ENCODE measurements at regions not wholly inside any gene's neighbourhood (a gene's known extent, or its start where the extent isn't known, plus 50 kb on each side); places are given as distances from the start of the nearest gene placed in this dataset.

DNA sequence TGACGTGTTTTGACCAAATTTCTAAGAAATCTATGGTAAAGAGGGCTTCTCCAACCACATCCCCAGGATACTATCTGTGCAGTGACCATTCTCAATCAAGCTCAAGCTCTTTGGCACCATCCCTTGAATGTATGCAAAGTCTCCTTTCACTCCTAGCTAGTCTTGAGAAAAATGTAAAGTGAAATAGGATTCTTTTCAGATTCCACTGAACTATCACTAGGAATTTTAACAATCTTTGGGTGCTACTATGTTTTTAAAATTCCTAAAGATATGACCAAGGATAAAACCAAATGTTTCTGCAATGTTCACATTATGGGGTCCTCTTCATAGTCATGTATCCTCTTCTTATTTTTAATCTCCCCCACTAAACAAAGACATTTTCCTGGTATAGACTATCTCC lies 107.8 kb downstream of the TMCO5A start:
- ATAC-seq (ENCODE audit: poor library complexity) (no peak), DNase-seq (no peak)
- intact Hi-C loops (cut with DNase I), result no loop called here

- intact Hi-C loops (cut with DNase I), result no loop called here
- peak; percentile 57 for ATAC-seq (ENCODE audit: poor library complexity)
- DNase-seq, result no peak
Measured at GRCh38 chr15:38042707-38043445, 108.4 kb downstream of the TMCO5A start.

- DNase-seq (no peak), ATAC-seq (ENCODE audit: poor library complexity) (no peak)
- intact Hi-C loops (cut with DNase I), result no loop called here
Measured at GRCh38 chr15:38046257-38047051, 112.0 kb downstream of the TMCO5A start.

- no peak for ATAC-seq (ENCODE audit: poor library complexity)
- intact Hi-C loops (cut with DNase I), result no loop called here
- DNase-seq, result no peak
Measured at GRCh38 chr15:38048001-38048455, 113.6 kb downstream of the TMCO5A start.

GRCh38 chr15:38049891-38050290 lies 115.5 kb downstream of the TMCO5A start:
- no peak for DNase-seq
- intact Hi-C loops (cut with DNase I), result no loop called here
- ATAC-seq (ENCODE audit: poor library complexity), result no peak

GRCh38 chr15:38050529-38051448 lies 116.3 kb downstream of the TMCO5A start:
- ATAC-seq (ENCODE audit: poor library complexity) (no peak), DNase-seq (no peak)
- intact Hi-C loops (cut with DNase I), result no loop called here

GRCh38 chr15:38053205-38053604 lies 118.8 kb downstream of the TMCO5A start:
- no peak for DNase-seq

GRCh38 chr15:38053776-38054175 lies 119.3 kb downstream of the TMCO5A start:
- intact Hi-C loops (cut with DNase I), result no loop called here
- DNase-seq (no peak), ATAC-seq (ENCODE audit: poor library complexity) (no peak)

More at GRCh38 chr15:38053205-38053604, 118.8 kb downstream of the TMCO5A start:
- ATAC-seq (ENCODE audit: poor library complexity), result no peak
- intact Hi-C loops (cut with DNase I), result no loop called here

GRCh38 chr15:38054488-38054887 lies 120.0 kb downstream of the TMCO5A start:
- ATAC-seq (ENCODE audit: poor library complexity) (no peak), DNase-seq (no peak)
- intact Hi-C loops (cut with DNase I), result no loop called here

- intact Hi-C loops (cut with DNase I), result no loop called here
- no peak for DNase-seq
- ATAC-seq (ENCODE audit: poor library complexity), result no peak
Measured at GRCh38 chr15:38058596-38059075, 124.2 kb downstream of the TMCO5A start.

DNA sequence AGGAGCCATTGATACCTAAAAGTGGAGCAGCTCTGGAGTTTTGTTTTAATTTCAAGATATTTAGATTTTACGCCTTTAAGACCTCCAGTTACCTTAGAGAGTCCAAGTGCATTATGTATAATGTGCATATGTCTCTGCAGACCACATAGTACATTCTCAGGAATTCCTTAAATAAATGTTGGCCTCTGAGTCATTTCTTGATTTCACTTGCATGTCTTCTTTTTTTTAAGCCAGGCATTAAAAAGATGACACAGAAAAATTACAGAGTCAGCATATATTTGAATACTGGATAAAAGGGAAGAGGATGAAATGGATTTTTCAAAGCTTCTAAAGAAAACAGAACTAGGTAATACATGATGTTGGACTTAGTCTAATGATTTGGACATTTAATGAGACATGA lies 125.2 kb downstream of the TMCO5A start:
- ATAC-seq (ENCODE audit: poor library complexity), result no peak
- no peak for DNase-seq
- intact Hi-C loops (cut with DNase I), result no loop called here

DNA sequence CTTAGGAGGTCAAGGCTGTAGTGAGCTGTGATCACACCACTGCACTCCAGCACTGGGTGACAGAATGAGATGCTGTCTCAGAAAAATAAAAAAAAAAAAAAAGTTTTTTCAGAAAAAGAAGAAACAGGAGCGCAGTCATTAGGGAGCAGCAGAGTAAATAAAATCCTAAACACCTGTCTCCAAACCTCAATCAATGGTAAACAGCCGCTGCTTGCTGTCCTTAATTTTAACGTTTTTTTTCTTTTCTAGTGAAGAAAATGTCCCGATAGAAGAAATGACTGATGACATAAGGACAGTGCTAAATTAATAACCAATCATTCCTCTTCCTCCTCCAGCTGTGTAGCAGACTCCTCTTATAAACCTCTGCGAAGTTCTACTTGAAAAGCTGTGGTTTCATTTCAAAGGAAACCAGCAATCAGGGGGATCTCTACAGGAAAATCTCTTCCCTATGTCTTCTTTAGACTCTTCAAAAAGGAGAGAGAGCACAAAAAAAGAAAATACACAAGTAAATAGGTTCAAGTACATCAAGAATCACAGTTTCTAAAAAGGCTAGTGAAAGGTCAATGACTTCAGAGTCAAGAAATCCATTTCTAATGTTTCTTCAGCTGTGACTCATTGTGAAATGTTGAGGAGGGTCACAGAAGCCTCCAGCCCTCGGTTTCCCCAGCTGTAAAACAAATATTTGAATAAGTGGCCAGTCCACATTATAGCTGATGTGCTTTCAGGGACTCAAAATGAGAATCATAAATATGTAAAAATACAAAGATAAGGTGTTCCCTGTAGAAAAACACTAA lies 127.6 kb downstream of the TMCO5A start:
- intact Hi-C loops (cut with DNase I), result no loop called here
- ATAC-seq (ENCODE audit: poor library complexity), result no peak
- DNase-seq, result no peak

- ATAC-seq (ENCODE audit: poor library complexity), result no peak
- intact Hi-C loops (cut with DNase I), result no loop called here
- no peak for DNase-seq
Measured at GRCh38 chr15:38062696-38063095, 128.3 kb downstream of the TMCO5A start.

DNA sequence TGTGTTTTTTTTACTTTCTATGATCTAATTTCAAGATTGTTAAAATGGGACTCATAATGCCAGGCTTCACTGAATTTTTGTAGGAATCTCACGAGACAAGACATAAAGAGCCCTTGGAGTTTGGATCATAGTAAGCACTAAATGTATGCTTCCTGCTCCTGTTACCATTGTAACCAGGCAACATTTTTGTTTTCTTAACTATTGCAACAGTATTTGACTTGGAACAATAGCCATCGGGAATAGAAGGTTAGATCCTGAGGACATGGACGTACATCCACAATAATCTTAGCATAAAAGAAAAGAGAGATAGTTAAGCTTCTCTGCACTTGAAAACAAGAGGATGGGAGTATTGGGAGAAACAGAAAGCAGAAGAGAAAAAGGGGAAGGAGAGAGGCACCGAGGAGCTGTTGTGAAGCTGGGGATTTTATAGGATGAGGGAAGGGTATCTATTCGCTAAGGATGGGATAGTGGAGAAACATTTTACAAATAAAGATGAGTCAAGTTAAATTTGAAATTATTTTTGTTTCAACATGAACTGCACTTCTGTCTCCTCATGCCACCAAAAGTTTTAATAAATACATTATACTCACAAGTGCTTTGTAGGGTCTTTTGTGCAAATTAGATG lies 131.4 kb downstream of the TMCO5A start:
- ATAC-seq (ENCODE audit: poor library complexity) (no peak), DNase-seq (no peak)
- intact Hi-C loops (cut with DNase I), result no loop called here

DNA sequence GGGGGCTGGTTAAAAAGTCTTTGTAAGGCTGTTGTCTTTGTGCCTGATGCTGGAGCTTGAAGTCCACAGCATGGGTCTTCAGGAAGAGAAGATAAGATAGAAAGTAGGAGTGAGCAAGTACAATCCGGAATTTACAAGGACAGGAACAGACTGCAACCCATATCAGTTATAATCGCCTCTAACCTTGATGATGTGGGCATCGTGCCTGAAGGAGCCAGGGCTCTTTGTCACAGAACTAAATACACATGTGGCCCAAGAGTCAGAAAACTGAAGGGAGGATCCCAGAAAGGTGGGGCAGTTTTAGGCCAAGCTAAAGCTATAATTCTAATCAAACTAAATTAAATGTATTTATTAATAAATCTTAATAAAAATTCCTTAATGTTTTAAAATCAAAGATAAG lies 132.2 kb downstream of the TMCO5A start:
- intact Hi-C loops (cut with DNase I), result no loop called here
- ATAC-seq (ENCODE audit: poor library complexity), result no peak
- DNase-seq, result no peak

DNA sequence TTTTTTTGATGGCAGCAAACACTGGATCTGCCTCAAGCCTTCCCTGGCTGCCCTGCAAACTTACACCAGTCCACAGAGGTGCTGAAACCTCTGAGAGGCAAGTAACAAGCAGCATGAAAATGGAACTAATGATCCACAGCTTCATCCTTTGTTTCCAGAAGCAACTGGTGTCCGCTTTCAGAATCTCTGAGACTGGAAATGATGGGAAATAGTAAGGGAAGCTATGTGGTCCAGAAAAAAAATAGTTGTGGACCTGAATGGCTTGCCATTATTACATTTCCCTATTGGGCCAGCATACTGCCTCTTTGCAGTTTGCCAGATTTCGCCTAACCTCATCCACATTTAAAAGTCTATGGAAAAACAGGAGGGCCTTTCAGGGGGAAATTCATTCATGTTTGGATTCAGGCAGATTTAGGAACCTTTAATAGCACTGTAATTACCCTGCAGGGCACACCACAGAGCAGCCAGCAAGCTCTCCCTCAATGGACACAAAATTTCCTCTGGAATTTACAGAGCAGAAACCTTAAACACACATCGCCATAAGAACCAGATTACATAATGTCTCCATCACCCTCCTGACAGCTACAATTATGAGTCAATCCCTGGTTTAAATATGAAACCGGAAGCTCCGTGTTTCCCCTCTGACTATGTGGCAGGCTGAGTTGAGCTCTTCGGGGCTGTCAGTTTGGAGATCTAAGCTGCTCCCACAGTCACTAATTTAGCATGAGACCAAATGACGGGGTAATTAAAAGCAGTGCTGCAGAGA lies 134.4 kb downstream of the TMCO5A start:
- DNase-seq, result no peak
- intact Hi-C loops (cut with DNase I), result no loop called here
- peak; percentile 46 for ATAC-seq (ENCODE audit: poor library complexity)

- intact Hi-C loops (cut with DNase I), result loop anchor here (5.0 to 10.0 kb wide), 3 partner anchors 155 to 285 kb away; partner anchors contain the start of gene SPRED1
- ATAC-seq (ENCODE audit: poor library complexity), result peak; percentile 9
- DNase-seq, result peak; percentile 40
Measured at GRCh38 chr15:38069511-38070011, 135.1 kb downstream of the TMCO5A start.

All from Right ventricle myocardium superior (tissue), 1 donor.